ENCODE measurements at regions not wholly inside any gene's neighbourhood (a gene's known extent, or its start where the extent isn't known, plus 50 kb on each side); places are given as distances from the start of the nearest gene placed in this dataset.

DNA sequence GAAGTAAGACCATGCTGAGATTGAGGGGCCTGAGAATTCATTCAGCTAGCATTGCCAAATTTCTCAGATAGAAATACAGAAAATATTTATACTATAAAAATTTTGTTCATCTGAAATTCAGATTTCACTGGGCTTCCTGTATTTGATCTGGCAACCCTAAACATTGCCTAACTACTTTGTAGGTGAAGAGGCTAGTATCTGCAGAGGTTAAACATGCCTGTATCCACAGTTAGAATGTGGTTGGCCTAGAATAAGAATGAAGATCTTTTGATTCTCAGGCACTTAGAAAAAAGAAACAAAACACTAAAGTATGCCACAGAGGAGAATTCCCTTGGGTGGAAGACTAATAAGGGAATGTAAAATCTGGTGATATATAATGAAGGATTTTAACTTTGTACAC is 189.0 kb downstream of the DIPK2A start:
- Histone ChIP-seq H3K18ac (ENCODE audit: insufficient read length, low read depth, low read length) (no peak overlapping the region), H3K9ac (ENCODE audit: extremely low read depth, insufficient read length, low read length) (no peak overlapping the region), H3K23ac (ENCODE audit: insufficient read length, low read depth, low read length) (no peak overlapping the region), H3K14ac (ENCODE audit: insufficient read depth, low read length) (no peak overlapping the region), H3K4me2 (ENCODE audit: insufficient read depth, insufficient read length, low read length) (no peak overlapping the region), H3K27ac (ENCODE audit: insufficient read length, low read depth, low read length) (no peak overlapping the region), H3K79me2 (ENCODE audit: insufficient read depth, low read length) (no peaks in the 10 kb centered on the region), H3K23me2 (ENCODE audit: insufficient read length, low read depth, low read length, poor library complexity, severe bottlenecking) (no peaks in the 10 kb centered on the region), H4K20me1 (ENCODE audit: control insufficient read depth, insufficient read depth, insufficient read length) (no peaks in the 10 kb centered on the region), H3K79me1 (ENCODE audit: insufficient read depth, low read depth, low read length, poor library complexity, severe bottlenecking) (no peaks in the 10 kb centered on the region), H2BK15ac (ENCODE audit: low read depth, low read length) (no peak overlapping the region), H2BK5ac (ENCODE audit: insufficient read length, low read length) (no peak overlapping the region), H3K56ac (ENCODE audit: insufficient read length, low read depth, low read length) (no peak overlapping the region), H2BK120ac (ENCODE audit: low read depth, low read length, poor library complexity, severe bottlenecking) (no peak overlapping the region), H3K27me3 (ENCODE audit: insufficient read depth, low read length) (no peaks in the 10 kb centered on the region), H2BK20ac (ENCODE audit: low read depth, low read length, poor library complexity, severe bottlenecking) (no peak overlapping the region), H3K4me1 (ENCODE audit: insufficient read depth, low read length) (no peaks in the 10 kb centered on the region), H3T11ph (ENCODE audit: low read length) (no peak overlapping the region), H3K9me3 (ENCODE audit: control insufficient read depth, low read depth, low read length) (no peaks in the 10 kb centered on the region), H4K8ac (replicated peaks; ENCODE audit: insufficient read length, low read depth, low read length) (no peak overlapping the region), H2AK5ac (ENCODE audit: insufficient read length, low read length) (no peak overlapping the region), H4K91ac (ENCODE audit: insufficient read length, low read depth, low read length) (no peak overlapping the region), H2BK12ac (ENCODE audit: insufficient read length, low read depth, low read length) (no peak overlapping the region), H4K5ac (ENCODE audit: insufficient read length, low read depth, low read length) (no peak overlapping the region), H2AFZ (ENCODE audit: low read length) (no peak overlapping the region), H3K4ac (ENCODE audit: low read depth, low read length) (no peak overlapping the region)
- TF ChIP-seq, protein P1, sequence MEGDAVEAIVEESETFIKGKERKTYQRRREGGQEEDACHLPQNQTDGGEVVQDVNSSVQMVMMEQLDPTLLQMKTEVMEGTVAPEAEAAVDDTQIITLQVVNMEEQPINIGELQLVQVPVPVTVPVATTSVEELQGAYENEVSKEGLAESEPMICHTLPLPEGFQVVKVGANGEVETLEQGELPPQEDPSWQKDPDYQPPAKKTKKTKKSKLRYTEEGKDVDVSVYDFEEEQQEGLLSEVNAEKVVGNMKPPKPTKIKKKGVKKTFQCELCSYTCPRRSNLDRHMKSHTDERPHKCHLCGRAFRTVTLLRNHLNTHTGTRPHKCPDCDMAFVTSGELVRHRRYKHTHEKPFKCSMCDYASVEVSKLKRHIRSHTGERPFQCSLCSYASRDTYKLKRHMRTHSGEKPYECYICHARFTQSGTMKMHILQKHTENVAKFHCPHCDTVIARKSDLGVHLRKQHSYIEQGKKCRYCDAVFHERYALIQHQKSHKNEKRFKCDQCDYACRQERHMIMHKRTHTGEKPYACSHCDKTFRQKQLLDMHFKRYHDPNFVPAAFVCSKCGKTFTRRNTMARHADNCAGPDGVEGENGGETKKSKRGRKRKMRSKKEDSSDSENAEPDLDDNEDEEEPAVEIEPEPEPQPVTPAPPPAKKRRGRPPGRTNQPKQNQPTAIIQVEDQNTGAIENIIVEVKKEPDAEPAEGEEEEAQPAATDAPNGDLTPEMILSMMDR (conservative IDR thresholded peaks at IDR 0.05): no peak
- H3K4me1 Mint-ChIP-seq: no peaks in the 10 kb centered on the region
- H3K27ac Mint-ChIP-seq: no peak overlapping the region
- DNase-seq: no peak
- H3K9me3 Mint-ChIP-seq: peaks cover 13 to 16% of the 10 kb centered on the region in 2 experiments
- no peak overlapping the region for H3K4me3 Mint-ChIP-seq
- H3K27me3 Mint-ChIP-seq (ENCODE audit: low read depth): no peaks in the 10 kb centered on the region; the same call in 1 of the 2 replicates
- peaks cover 0 to 17% (median 3%) of the 10 kb centered on the region in 3 experiments; a peak in 3 of 7 replicates for H3K36me3 Mint-ChIP-seq (ENCODE audit: insufficient read depth in 1 of 3, low read depth in 3 of 3)

All from H9 (cell line).